SU-DHL-6 (cell line): ENCODE measurements at regions not wholly inside any gene's neighbourhood (a gene's known extent, or its start where the extent isn't known, plus 50 kb on each side); places are given as distances from the start of the nearest gene placed in this dataset.
"Not testable (repeated sequence)": the region's sequence is repeated elsewhere in the genome, so short reads cannot be mapped to it uniquely, and the experiment has no call there.

Experiments
- H2AFZ ChIP-seq: fragments of 200-600 bp; sonication (generic); 2 replicates; pipeline ENCODE4 v1.6.1; 2014; ENCODE audit warnings: low read depth, mild to moderate bottlenecking, moderate library complexity, mixed read lengths, antibody characterized with exemption, low read length; ENCODE audit not compliant: severe bottlenecking
- H3F3A ChIP-seq: fragments of 200-600 bp; shearing (Covaris generic); 2 replicates; pipeline ENCODE4 v1.6.0; 2016; ENCODE audit warnings: antibody characterized with exemption, mild to moderate bottlenecking; ENCODE audit not compliant: insufficient read depth
- H3K27ac ChIP-seq: fragments of 200-600 bp; sonication (generic); 2 replicates; pipeline ENCODE4 v1.5.1; 2016; ENCODE audit warnings: low read depth, mild to moderate bottlenecking, low read length, moderate library complexity, mixed read lengths
- H3K27me3 ChIP-seq: fragments of 200-600 bp; sonication (generic), shearing (Covaris generic); 2 replicates; pipeline ENCODE4 v1.6.0; 2014; ENCODE audit warnings: mild to moderate bottlenecking, low read length
- H3K36me3 ChIP-seq: fragments of 200-600 bp; sonication (generic); 2 replicates; pipeline ENCODE4 v1.6.1; 2014; ENCODE audit warnings: mild to moderate bottlenecking, low read length, mixed read lengths
- H3K4me2 ChIP-seq: fragments of 300-600, 200-600 bp; shearing (Covaris generic), sonication (generic); 2 replicates; pipeline ENCODE4 v1.6.0; 2014; ENCODE audit warnings: low read length, low read depth, mild to moderate bottlenecking; ENCODE audit not compliant: poor library complexity, severe bottlenecking
- H3K4me3 ChIP-seq: fragments of 200-600 bp; sonication (generic); 2 replicates; pipeline ENCODE4 v1.5.1; 2014; ENCODE audit warnings: antibody characterized with exemption, low read length, mild to moderate bottlenecking, mixed read lengths; ENCODE audit not compliant: insufficient read depth, poor library complexity, severe bottlenecking
- H3K79me2 ChIP-seq: fragments of 200-600 bp; sonication (generic); 2 replicates; pipeline ENCODE4 v1.6.1; 2014; ENCODE audit warnings: mild to moderate bottlenecking, low read length, moderate library complexity; ENCODE audit not compliant: insufficient read depth
- H3K9ac ChIP-seq: fragments of 200-600 bp; sonication (generic); 2 replicates; pipeline ENCODE4 v1.7.0; 2014; ENCODE audit warnings: mild to moderate bottlenecking, low read length
- H3K9me2 ChIP-seq: fragments of 200-600 bp; sonication (generic); replicated peaks from 2 replicates; pipeline ENCODE4 v1.6.1; 2014; ENCODE audit warnings: low read length; ENCODE audit not compliant: insufficient read depth
- H3K9me3 ChIP-seq: fragments of 200-600 bp; sonication (generic); 2 replicates; pipeline ENCODE4 v1.6.1; 2014; ENCODE audit warnings: low read length, mixed read lengths; ENCODE audit not compliant: insufficient read depth
- H4K20me1 ChIP-seq: fragments of 200-600 bp; sonication (generic); 2 replicates; pipeline ENCODE4 v1.6.1; 2014; ENCODE audit warnings: low read depth, mild to moderate bottlenecking, antibody characterized with exemption, low read length, moderate library complexity, mixed read lengths
- CTCF ChIP-seq: fragments of 200-600 bp; sonication (generic); IDR thresholded peaks from one replicate; pipeline ENCODE4 v1.5.1; 2017; ENCODE audit warnings: antibody characterized with exemption, mild to moderate bottlenecking, low read length, moderate library complexity; ENCODE audit not compliant: insufficient read depth, poor library complexity, severe bottlenecking
- EZH2phosphoT487 ChIP-seq: fragments of 200-600 bp; sonication (generic), shearing (Covaris generic); conservative IDR thresholded peaks from 2 replicates; pipeline ENCODE4 v1.6.1; 2018; ENCODE audit warnings: mild to moderate bottlenecking, antibody characterized with exemption, low read length, moderate library complexity, mixed read lengths

DNA sequence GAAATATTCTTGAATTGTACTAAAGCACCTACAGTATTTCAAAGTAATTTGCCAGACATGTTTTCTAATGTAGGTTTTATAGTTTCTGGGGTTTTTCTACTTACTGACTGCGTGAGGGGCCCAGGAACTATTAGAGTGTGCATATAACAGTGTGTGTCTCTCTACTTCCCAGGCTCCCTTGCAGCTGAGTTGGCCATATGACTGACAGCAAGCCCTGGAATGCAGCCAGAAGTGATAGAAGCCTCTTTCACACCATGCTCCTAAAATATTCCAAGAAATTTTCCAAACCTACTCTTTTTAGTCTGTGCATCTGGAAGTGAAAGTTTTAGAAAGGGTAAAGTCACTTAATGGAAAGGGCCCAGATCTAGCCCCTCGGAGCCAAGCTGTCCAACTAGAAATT, 96.7 kb upstream of the SLC7A11 start:
- H3K4me3 ChIP-seq, result no peak overlapping the region
- H3F3A ChIP-seq, result no peaks in the 10 kb centered on the region
- no peak for TF ChIP-seq CTCF
- TF ChIP-seq EZH2phosphoT487, result no peak
- no peaks in the 10 kb centered on the region for H3K27me3 ChIP-seq
- H3K9me3 ChIP-seq, result no peaks in the 10 kb centered on the region
- no peak overlapping the region for H2AFZ ChIP-seq
- H4K20me1 ChIP-seq, result no peaks in the 10 kb centered on the region
- no peak overlapping the region for H3K9ac ChIP-seq
- no peaks in the 10 kb centered on the region for H3K36me3 ChIP-seq
- no peak overlapping the region for H3K27ac ChIP-seq
- H3K9me2 ChIP-seq, result no peaks in the 10 kb centered on the region
- no peaks in the 10 kb centered on the region for H3K79me2 ChIP-seq
- H3K4me2 ChIP-seq, result no peak overlapping the region

DNA sequence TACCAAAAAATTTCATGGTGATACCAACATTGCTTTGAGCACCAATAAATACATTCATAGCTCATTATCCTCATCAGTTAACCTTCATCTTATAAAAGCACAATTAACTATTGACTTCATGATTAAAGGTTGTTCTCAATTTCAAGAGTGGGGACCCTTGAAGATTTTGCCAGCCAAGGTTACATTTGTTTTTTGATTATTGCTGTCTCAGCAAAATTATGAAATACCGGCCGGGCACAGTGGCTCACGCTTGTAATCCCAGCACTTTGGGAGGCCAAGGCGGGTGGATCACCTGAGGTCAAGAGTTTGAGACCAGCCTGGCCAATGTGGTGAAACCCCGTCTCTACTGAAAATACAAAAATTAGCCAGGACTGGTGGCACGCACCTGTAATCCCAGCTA, 96.1 kb upstream of the SLC7A11 start:
- H3K4me2 ChIP-seq, H3K9me3 ChIP-seq, H3K4me3 ChIP-seq, H3K27me3 ChIP-seq, H3K79me2 ChIP-seq, H3K9me2 ChIP-seq, H2AFZ ChIP-seq, H3K9ac ChIP-seq, H3F3A ChIP-seq, H4K20me1 ChIP-seq, H3K36me3 ChIP-seq, H3K27ac ChIP-seq: not testable (repeated sequence)

DNA sequence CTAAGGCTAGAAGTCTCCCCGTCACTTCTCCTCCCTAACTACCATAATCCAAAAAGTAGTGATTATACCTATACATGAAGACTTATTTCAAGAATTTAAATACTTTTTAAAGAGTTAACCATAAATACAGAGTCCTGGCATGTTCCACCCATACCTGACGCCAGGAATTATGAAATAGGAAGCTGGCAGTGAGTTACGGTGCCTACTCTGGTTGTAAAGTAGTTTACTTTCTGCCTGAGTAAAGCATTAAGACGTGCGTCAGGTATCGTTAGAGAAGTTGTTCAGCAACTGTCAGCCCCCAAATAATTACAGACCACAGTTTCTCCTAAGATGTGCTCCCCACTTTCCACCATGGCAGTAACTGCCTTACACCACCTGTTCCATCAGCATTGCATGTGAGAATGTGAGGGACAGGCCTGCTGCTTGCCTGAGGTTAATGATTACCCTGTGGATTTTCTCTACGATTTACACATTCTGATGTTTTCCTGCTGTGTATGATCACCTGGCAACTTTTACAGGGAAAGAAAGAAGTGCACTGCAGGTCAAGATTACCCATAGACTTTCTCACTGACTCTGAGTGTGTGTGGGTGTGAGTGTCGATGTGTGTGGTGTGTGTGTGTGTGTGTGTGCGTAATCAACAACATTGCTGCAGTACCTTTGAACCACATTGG, 92.3 kb upstream of the SLC7A11 start:
- Histone ChIP-seq H3K9me3 (no peaks in the 10 kb centered on the region), H3F3A (no peaks in the 10 kb centered on the region), H3K36me3 (no peaks in the 10 kb centered on the region), H3K4me3 (no peak overlapping the region), H3K9me2 (no peaks in the 10 kb centered on the region), H3K27me3 (no peaks in the 10 kb centered on the region), H3K27ac (no peak overlapping the region), H2AFZ (no peak overlapping the region), H4K20me1 (no peaks in the 10 kb centered on the region), H3K9ac (no peak overlapping the region), H3K79me2 (no peaks in the 10 kb centered on the region), H3K4me2 (no peak overlapping the region)
- no peak for TF ChIP-seq EZH2phosphoT487
- no peak for TF ChIP-seq CTCF

DNA sequence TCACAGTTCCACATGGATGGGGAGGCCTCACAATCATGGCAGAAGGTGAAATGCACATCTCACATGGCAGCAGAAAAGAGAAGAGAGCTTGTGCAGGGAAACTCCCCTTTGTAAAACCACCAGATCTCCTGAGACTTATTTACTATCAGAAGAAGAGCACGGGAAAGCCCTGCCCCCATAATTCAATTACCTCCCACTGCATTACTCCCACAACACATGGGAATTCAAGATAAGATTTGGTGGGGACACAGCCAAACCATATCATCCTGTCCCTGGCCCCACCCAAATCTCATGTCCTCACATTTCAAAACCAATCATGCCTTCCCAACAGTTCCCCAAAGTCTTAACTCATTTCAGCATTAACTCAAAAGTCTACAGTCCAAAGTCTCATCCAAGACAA, 90.3 kb upstream of the SLC7A11 start:
- H3K36me3 ChIP-seq, H4K20me1 ChIP-seq, H3K9me3 ChIP-seq, H3K79me2 ChIP-seq, H3K9me2 ChIP-seq, H3K4me3 ChIP-seq, H3K27me3 ChIP-seq, H3K9ac ChIP-seq, H3F3A ChIP-seq, H3K27ac ChIP-seq, H2AFZ ChIP-seq, H3K4me2 ChIP-seq: not testable (repeated sequence)
